Peyer's patch (tissue), 4 donors: ENCODE measurements at regions not wholly inside any gene's neighbourhood (a gene's known extent, or its start where the extent isn't known, plus 50 kb on each side); places are given as distances from the start of the nearest gene placed in this dataset.

ENCODE experiments used
- CTCF ChIP-seq, 6 experiments: fragments of 450-650 bp in 4 of 6; fragments of 200-600 bp in 2 of 6; sonication (generic) in 1 of 6; IDR thresholded peaks; one replicate each; pipeline ENCODE4 v1.5.1; 2017 to 2019; ENCODE audit warnings: antibody characterized with exemption in 6 of 6, mild to moderate bottlenecking in 3 of 6, moderate library complexity in 1 of 6
- POLR2A ChIP-seq, 2 donors: fragments of 450-650 bp; IDR thresholded peaks; one replicate each; pipeline ENCODE4 v1.5.1; 2017; ENCODE audit warnings: antibody characterized with exemption in 2 of 2, mild to moderate bottlenecking in 2 of 2, moderate library complexity in 2 of 2

- TF ChIP-seq CTCF (IDR thresholded peaks at IDR 0.05): no peak
- TF ChIP-seq POLR2A (IDR thresholded peaks at IDR 0.05): no peak
These were observed 2233.4 kb downstream of the TP53TG3F start for GRCh38 chr16:35692824-35693223.
